ENCODE measurements at regions not wholly inside any gene's neighbourhood (a gene's known extent, or its start where the extent isn't known, plus 50 kb on each side); places are given as distances from the start of the nearest gene placed in this dataset.
"Not testable (repeated sequence)": the region's sequence is repeated elsewhere in the genome, so short reads cannot be mapped to it uniquely, and the experiment has no call there.

- RAD21 ChIA-PET (ENCODE audit: unreplicated experiment); H3K9me3 ChIP-seq (replicated peaks; ENCODE audit: control insufficient read depth, insufficient read depth, low read length); FAIRE-seq; H3K36me3 ChIP-seq (ENCODE audit: control insufficient read depth in 2 of 2, insufficient read depth in 2 of 2, low read length in 1 of 2); BruUV-seq (replicated peaks); H4K20me1 ChIP-seq (ENCODE audit: control insufficient read depth, insufficient read depth); H3K27me3 ChIP-seq (replicated peaks in 1 of 2; ENCODE audit: control insufficient read depth in 2 of 2, insufficient read depth in 2 of 2, low read length in 1 of 2); in situ Hi-C loops (cut with MboI); SMC1A ChIA-PET (ENCODE audit: uncharacterized antibody, unreplicated experiment); H3K27ac ChIP-seq (ENCODE audit: control insufficient read depth, insufficient read depth); H3K9ac ChIP-seq (ENCODE audit: control insufficient read depth, insufficient read depth, low read length); POLR2A ChIA-PET; H3K4me1 ChIP-seq (ENCODE audit: control insufficient read depth, insufficient read depth, low read length); H2AFZ ChIP-seq (ENCODE audit: control insufficient read depth, low read depth, low read length); intact Hi-C loops (cut with micrococcal nuclease; ENCODE audit: unreplicated experiment); DNase-seq (ENCODE audit: low read depth, low spot score); ATAC-seq; H3K4me2 ChIP-seq (ENCODE audit: control insufficient read depth, insufficient read depth); CTCF ChIA-PET; H3K4me3 ChIP-seq: not testable (repeated sequence)
- 92% methylated on average over 24 of the region's 24 CpGs for WGBS (ENCODE audit: insufficient coverage, insufficient replicate concordance, low lambda C conversion rate, missing lambda C conversion rate)
- peaks cover 24% of the 10 kb centered on the region for H3K79me2 ChIP-seq (ENCODE audit: control insufficient read depth, insufficient read depth, low read length)
These were observed 77.8 kb upstream of the METTL9 start for GRCh38 chr16:21521390-21522143.

- WGBS (ENCODE audit: insufficient coverage, insufficient replicate concordance, low lambda C conversion rate, missing lambda C conversion rate), result 92% methylated on average over 20 of the region's 20 CpGs
- SMC1A ChIA-PET (ENCODE audit: uncharacterized antibody, unreplicated experiment); H3K27me3 ChIP-seq (replicated peaks in 1 of 2; ENCODE audit: control insufficient read depth in 2 of 2, insufficient read depth in 2 of 2, low read length in 1 of 2); H3K4me3 ChIP-seq; H3K4me1 ChIP-seq (ENCODE audit: control insufficient read depth, insufficient read depth, low read length); H4K20me1 ChIP-seq (ENCODE audit: control insufficient read depth, insufficient read depth); ATAC-seq; H3K27ac ChIP-seq (ENCODE audit: control insufficient read depth, insufficient read depth); H3K9me3 ChIP-seq (replicated peaks; ENCODE audit: control insufficient read depth, insufficient read depth, low read length); FAIRE-seq; H3K4me2 ChIP-seq (ENCODE audit: control insufficient read depth, insufficient read depth); BruUV-seq (replicated peaks); in situ Hi-C loops (cut with MboI); RAD21 ChIA-PET (ENCODE audit: unreplicated experiment); intact Hi-C loops (cut with micrococcal nuclease; ENCODE audit: unreplicated experiment); CTCF ChIA-PET; DNase-seq (ENCODE audit: low read depth, low spot score); H2AFZ ChIP-seq (ENCODE audit: control insufficient read depth, low read depth, low read length); H3K36me3 ChIP-seq (ENCODE audit: control insufficient read depth in 2 of 2, insufficient read depth in 2 of 2, low read length in 1 of 2); H3K9ac ChIP-seq (ENCODE audit: control insufficient read depth, insufficient read depth, low read length): not testable (repeated sequence)
- peaks cover 19% of the 10 kb centered on the region for H3K79me2 ChIP-seq (ENCODE audit: control insufficient read depth, insufficient read depth, low read length)
- POLR2A ChIA-PET, result interaction anchor here (0.7 kb wide), 1 partner anchor 316 kb away, joined by 4 read pairs; no protein-coding TSS in a partner anchor
These were observed 76.5 kb upstream of the METTL9 start for GRCh38 chr16:21522846-21523245.

Measured in GM12878 (cell line).